ENCODE measurements at regions not wholly inside any gene's neighbourhood (a gene's known extent, or its start where the extent isn't known, plus 50 kb on each side); places are given as distances from the start of the nearest gene placed in this dataset.
A peak's percentile ranks its signal among the peaks of the same experiment; 100 is the strongest.

- Histone ChIP-seq H3K14ac (replicated peaks; ENCODE audit: low read depth, low read length) (no peak overlapping the region), H2BK20ac (ENCODE audit: low read depth, low read length) (peak overlapping the region; percentile 45; the same call in 1 of the 2 replicates), H3K23ac (ENCODE audit: low read depth, low read length) (no peak overlapping the region), H4K8ac (ENCODE audit: low read depth in 2 of 2, low read length in 2 of 2) (peak overlapping the region in 1 of 2 experiments; percentile 20; a peak in 1 of 4 replicates), H2AK9ac (replicated peaks; ENCODE audit: low read depth, low read length, poor library complexity) (no peak overlapping the region), H3K9ac (ENCODE audit: low read depth, low read length) (no peak overlapping the region), H3K56ac (ENCODE audit: extremely low read depth, insufficient read depth, low read length) (no peak overlapping the region), H3K4me1 (ENCODE audit: control insufficient read depth, insufficient read depth, low read length) (no peaks in the 10 kb centered on the region; the same call in 1 of the 2 replicates), H4K20me1 (ENCODE audit: insufficient read depth, low read length) (no peaks in the 10 kb centered on the region; the same call in 1 of the 2 replicates), H2BK5ac (ENCODE audit: low read depth, low read length, poor library complexity, severe bottlenecking) (peak overlapping the region; percentile 84), H3K9me3 (ENCODE audit: control insufficient read depth, insufficient read depth, low read length) (no peaks in the 10 kb centered on the region), H3K36me3 (ENCODE audit: control insufficient read depth, insufficient read depth, low read length) (peaks cover 30% of the 10 kb centered on the region), H2BK120ac (ENCODE audit: low read depth, low read length) (peak overlapping the region; percentile 18; the same call in 1 of the 2 replicates), H2BK15ac (ENCODE audit: low read depth, low read length) (no peak overlapping the region), H3K4ac (ENCODE audit: low read depth, low read length) (no peak overlapping the region), H2AK5ac (ENCODE audit: low read depth, low read length) (no peak overlapping the region), H4K91ac (ENCODE audit: insufficient read depth, low read depth, low read length) (no peak overlapping the region), H3K4me3 (ENCODE audit: insufficient read depth, low read depth, low read length) (no peak overlapping the region), H3K79me1 (ENCODE audit: low read depth in 1 of 2, low read length in 2 of 2) (peaks cover 13% of the 10 kb centered on the region in 2 experiments; a peak in 3 of 4 replicates), H4K5ac (ENCODE audit: low read depth, low read length) (peak overlapping the region; percentile 30; the same call in 1 of the 2 replicates), H3K27ac (ENCODE audit: insufficient read depth, low read length) (no peak overlapping the region), H3K27me3 (ENCODE audit: control insufficient read depth, insufficient read depth, low read length) (no peaks in the 10 kb centered on the region), H2AFZ (replicated peaks; ENCODE audit: low read length, poor library complexity) (no peak overlapping the region), H3K4me2 (ENCODE audit: low read depth, low read length) (peak overlapping the region; percentile 65; the same call in 1 of the 2 replicates), H3K18ac (ENCODE audit: low read depth, low read length) (no peak overlapping the region), H3K9me1 (ENCODE audit: insufficient read depth, low read length) (no peaks in the 10 kb centered on the region; the same call in 1 of the 2 replicates)
- WGBS, 2 experiments (ENCODE audit: extremely low coverage in 2 of 2, insufficient read length in 1 of 2) = 33% methylated on average over 1 of the region's 2 CpGs; no CpG with 5 or more reads in 1 of the 2 experiments
- ChIA-PET POLR2A (ENCODE audit: unreplicated experiment) (no interaction called here), CTCF (no interaction called here)
- dilution Hi-C loops (cut with HindIII; ENCODE audit: low sequenced_read_pairs, unreplicated experiment) = no loop called here
- no TSS peak for BruUV-seq (replicated peaks)
- ATAC-seq (ENCODE audit: low read depth) = peak; percentile 87
- intact Hi-C loops (cut with micrococcal nuclease) = no loop called here
- DNase-seq = peak; percentile 90
- TF ChIP-seq SMC3 (IDR thresholded peaks at IDR 0.05; ENCODE audit: low read depth, low read length) (no peak), MXI1 (IDR thresholded peaks at IDR 0.05; ENCODE audit: borderline replicate concordance, low read depth, low read length) (no peak), CEBPB (IDR thresholded peaks at IDR 0.05; ENCODE audit: low read depth, low read length) (peak; percentile 56; the same call in 1 of the 2 replicates), MAZ (IDR thresholded peaks at IDR 0.05; ENCODE audit: borderline replicate concordance, low read depth, low read length) (no peak), ELK1 (IDR thresholded peaks at IDR 0.05; ENCODE audit: borderline replicate concordance, low read depth, low read length) (no peak)
- in situ Hi-C loops (cut with MboI; ENCODE audit: low sequenced_read_pairs) = no loop called here
Observed at GRCh38 chr7:67311901-67312300, 315.3 kb downstream of the TYW1 start.

All from IMR-90 (cell line).